Breast epithelium (tissue), 3 donors: ENCODE measurements at regions not wholly inside any gene's neighbourhood (a gene's known extent, or its start where the extent isn't known, plus 50 kb on each side); places are given as distances from the start of the nearest gene placed in this dataset.

ENCODE experiments used
- CTCF ChIP-seq, 3 donors: fragments of 450-650 bp; IDR thresholded peaks; one replicate each; pipeline ENCODE4 v1.5.1; 2016 to 2017; ENCODE audit warnings: antibody characterized with exemption in 3 of 3, mild to moderate bottlenecking in 3 of 3, moderate library complexity in 3 of 3
- POLR2A ChIP-seq: fragments of 450-650 bp; IDR thresholded peaks from one replicate; pipeline ENCODE4 v1.6.1; 2016; ENCODE audit warnings: antibody characterized with exemption, mild to moderate bottlenecking, moderate library complexity
- POLR2AphosphoS5 ChIP-seq, 3 donors: sonication (generic); formaldehyde crosslinking; IDR thresholded peaks; one replicate each; pipeline ENCODE4 v1.6.1; 2017; ENCODE audit warnings: antibody characterized with exemption in 3 of 3

GRCh38 chr1:198918920-198919319 lies 280.1 kb downstream of the PTPRC start:
- no peak for TF ChIP-seq CTCF (IDR thresholded peaks at IDR 0.05)
- TF ChIP-seq POLR2A, result no peak
- TF ChIP-seq POLR2AphosphoS5 (IDR thresholded peaks at IDR 0.05), result no peak
